ENCODE measurements at regions not wholly inside any gene's neighbourhood (a gene's known extent, or its start where the extent isn't known, plus 50 kb on each side); places are given as distances from the start of the nearest gene placed in this dataset.

GRCh38 chr12:102681309-102681708, 200.9 kb upstream of the IGF1 start:
- POLR2A ChIA-PET (ENCODE audit: partially characterized antibody) = no interaction called here

More at GRCh38 chr12:102681309-102681708, 200.9 kb upstream of the IGF1 start:
- WGBS, 2 experiments (ENCODE audit: extremely low coverage in 1 of 2, insufficient coverage in 1 of 2, insufficient read length in 1 of 2, insufficient replicate concordance in 2 of 2, low coverage in 1 of 2, low lambda C conversion rate in 2 of 2, missing lambda C conversion rate in 1 of 2) = 92% methylated on average over 2 of the region's 2 CpGs; no CpG with 5 or more reads in 1 of the 2 experiments
- no peak overlapping the region for H4K8ac ChIP-seq (ENCODE audit: extremely low read depth, insufficient read depth, low read length)
- H4K91ac ChIP-seq (replicated peaks; ENCODE audit: insufficient read length, low read length) = no peak overlapping the region
- H4K5ac ChIP-seq (ENCODE audit: insufficient read length, low read depth, low read length) = no peak overlapping the region
- no peaks in the 10 kb centered on the region for H3K36me3 ChIP-seq (ENCODE audit: control insufficient read depth in 2 of 4, insufficient read depth in 4 of 4, low read length in 3 of 4)
- no peak overlapping the region for H2AFZ ChIP-seq (ENCODE audit: low read length)
- H4K20me1 ChIP-seq (replicated peaks in 1 of 2; ENCODE audit: control insufficient read depth in 1 of 2, insufficient read depth in 2 of 2, low read length in 2 of 2) = no peaks in the 10 kb centered on the region
- no peak overlapping the region for H3K4ac ChIP-seq (replicated peaks; ENCODE audit: insufficient read length, low read depth, low read length)
- H2BK15ac ChIP-seq (ENCODE audit: low read length) = no peak overlapping the region
- no peak for FAIRE-seq
- no peak overlapping the region for H2BK120ac ChIP-seq (replicated peaks; ENCODE audit: low read depth, low read length)
- H2BK20ac ChIP-seq (ENCODE audit: low read length) = no peak overlapping the region
- no peak overlapping the region for H3K4me3 ChIP-seq (ENCODE audit: extremely low read depth in 1 of 4, insufficient read depth in 2 of 4, low read depth in 3 of 4, low read length in 4 of 4)
- no peak overlapping the region for H3K9ac ChIP-seq (replicated peaks in 1 of 4; ENCODE audit: extremely low read depth in 1 of 4, low read depth in 3 of 4, low read length in 3 of 4)
- H3K4me2 ChIP-seq (ENCODE audit: insufficient read depth in 1 of 2, low read depth in 2 of 2, low read length in 2 of 2) = no peak overlapping the region
- H3K27me3 ChIP-seq (replicated peaks in 1 of 4; ENCODE audit: control insufficient read depth in 3 of 4, extremely low read depth in 1 of 4, insufficient read depth in 3 of 4, low read length in 3 of 4) = no peaks in the 10 kb centered on the region
- H3K4me1 ChIP-seq (replicated peaks in 1 of 4; ENCODE audit: control insufficient read depth in 3 of 4, insufficient read depth in 4 of 4, low read length in 3 of 4) = no peaks in the 10 kb centered on the region
- no peak overlapping the region for H2BK12ac ChIP-seq (ENCODE audit: low read depth, low read length)
- no peak for DNase-seq (ENCODE audit: low read depth in 1 of 2, low spot score in 2 of 2)
- H3K14ac ChIP-seq (ENCODE audit: insufficient read length) = no peak overlapping the region
- no peak overlapping the region for H3K56ac ChIP-seq (replicated peaks; ENCODE audit: insufficient read length, low read depth, low read length)
- CTCF ChIA-PET (ENCODE audit: partially characterized antibody) = interaction anchor here (1.4 kb wide), 1 partner anchor 197 kb away, joined by 4 read pairs; no protein-coding TSS in a partner anchor
- TF ChIP-seq FOSL1 (IDR thresholded peaks at IDR 0.05; ENCODE audit: insufficient read depth, low read depth, low read length) = no peak
- no peak for TF ChIP-seq SP1 (IDR thresholded peaks at IDR 0.05; ENCODE audit: low read depth, low read length)
- no peak for TF ChIP-seq ZNF274 (IDR thresholded peaks at IDR 0.05; ENCODE audit: borderline replicate concordance, extremely low read depth, low read length)
- TF ChIP-seq RAD21 (IDR thresholded peaks at IDR 0.05 in 1 of 2, conservative IDR thresholded peaks at IDR 0.05 in 1 of 2; ENCODE audit: low read depth in 2 of 2, low read length in 2 of 2) = no peak
- no peaks in the 10 kb centered on the region for H3K79me1 ChIP-seq (ENCODE audit: low read depth, low read length)
- no peaks in the 10 kb centered on the region for H3K23me2 ChIP-seq (ENCODE audit: low read depth, low read length)
- no peak overlapping the region for H2BK5ac ChIP-seq (ENCODE audit: low read depth, low read length)
- no peak overlapping the region for H3K27ac ChIP-seq (ENCODE audit: low read depth, low read length)
- H2AK5ac ChIP-seq (ENCODE audit: low read depth, low read length) = no peak overlapping the region
- 0 out of 4 replicates have a peak, but pooled peaks cover 0 to 3% of the 10 kb centered on the region in 2 experiments for H3K9me3 ChIP-seq (ENCODE audit: insufficient read depth in 2 of 2, low read depth in 1 of 2, low read length in 1 of 2)
- H3K23ac ChIP-seq (ENCODE audit: insufficient read length) = no peak overlapping the region
- no peak overlapping the region for H3K18ac ChIP-seq (ENCODE audit: extremely low read depth, low read length)
- H3K79me2 ChIP-seq (ENCODE audit: control insufficient read depth in 1 of 2, insufficient read depth in 2 of 2, low read length in 2 of 2) = no peaks in the 10 kb centered on the region

Measured in H1 (cell line).